C1 segment of cervical spinal cord (tissue), 14 donors: ENCODE measurements at regions not wholly inside any gene's neighbourhood (a gene's known extent, or its start where the extent isn't known, plus 50 kb on each side); places are given as distances from the start of the nearest gene placed in this dataset.
"Not testable (repeated sequence)": the region's sequence is repeated elsewhere in the genome, so short reads cannot be mapped to it uniquely, and the experiment has no call there.

Experiments used
- DNase-seq, 14 donors: peaks; one replicate each; lab custom pipeline; 2025; lab: John Stamatoyannopoulos, UW

DNA sequence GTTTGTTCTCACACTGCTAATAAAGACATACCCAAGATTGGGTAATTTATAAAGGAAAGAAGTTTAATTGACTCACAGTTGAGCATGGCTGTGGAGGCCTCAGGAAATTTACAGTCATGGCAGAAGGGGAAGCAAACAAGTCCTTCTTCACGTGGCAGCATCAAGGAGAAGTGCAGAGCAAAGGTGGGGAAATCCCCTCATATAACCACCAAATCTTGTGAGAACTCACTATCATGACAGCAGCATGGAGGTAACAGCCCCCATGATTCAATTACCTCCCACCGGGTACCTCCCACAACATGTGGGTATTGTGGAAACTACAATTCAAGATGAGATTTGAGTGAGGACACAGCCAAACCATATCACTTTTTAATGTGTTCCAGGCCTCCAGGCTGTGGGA is 480.9 kb downstream of the PPARGC1A start:
- DNase-seq, result not testable (repeated sequence)

- DNase-seq, result no peak
Measured at GRCh38 chr4:23401572-23401971, 488.3 kb downstream of the PPARGC1A start.

- no peak for DNase-seq
Measured at GRCh38 chr4:23392860-23393458, 496.9 kb downstream of the PPARGC1A start.

- DNase-seq, result no peak
Measured at GRCh38 chr4:23390246-23390645, 499.6 kb downstream of the PPARGC1A start.

DNA sequence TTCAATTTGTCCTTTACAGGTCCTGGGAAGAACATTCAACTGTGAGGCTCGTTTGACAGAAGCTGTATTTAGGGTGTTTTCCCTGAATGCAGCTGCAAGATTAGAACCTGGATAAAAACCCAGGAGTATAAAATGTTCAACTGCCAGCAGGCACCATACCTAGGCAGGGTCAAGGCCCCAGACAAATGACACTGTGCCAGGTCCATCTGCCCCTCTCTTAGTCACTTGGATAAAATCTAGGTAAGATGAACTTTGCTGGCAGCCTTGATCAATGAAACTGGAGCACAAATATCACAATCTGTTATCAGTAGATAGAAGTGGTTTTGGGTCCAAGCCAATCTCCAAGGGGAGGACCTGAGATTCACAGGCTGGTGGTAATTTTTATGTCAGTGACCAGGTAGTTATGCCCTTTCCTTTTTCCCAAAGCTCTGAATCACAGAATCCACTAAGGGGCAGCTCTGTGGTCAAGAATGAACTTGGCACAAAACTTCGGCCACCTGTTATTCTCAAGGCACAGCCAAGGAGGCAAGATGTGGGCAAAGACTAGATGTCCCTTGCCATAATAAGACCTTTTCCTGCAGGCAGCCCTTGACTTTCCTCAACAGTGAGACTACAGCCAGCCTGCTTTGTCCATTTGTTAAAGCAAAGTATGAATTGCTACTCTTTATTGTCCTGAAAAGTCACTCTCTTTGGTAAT is 501.0 kb downstream of the PPARGC1A start:
- DNase-seq, result no peak

GRCh38 chr4:23388255-23388654 is 501.6 kb downstream of the PPARGC1A start:
- DNase-seq, result no peak

DNA sequence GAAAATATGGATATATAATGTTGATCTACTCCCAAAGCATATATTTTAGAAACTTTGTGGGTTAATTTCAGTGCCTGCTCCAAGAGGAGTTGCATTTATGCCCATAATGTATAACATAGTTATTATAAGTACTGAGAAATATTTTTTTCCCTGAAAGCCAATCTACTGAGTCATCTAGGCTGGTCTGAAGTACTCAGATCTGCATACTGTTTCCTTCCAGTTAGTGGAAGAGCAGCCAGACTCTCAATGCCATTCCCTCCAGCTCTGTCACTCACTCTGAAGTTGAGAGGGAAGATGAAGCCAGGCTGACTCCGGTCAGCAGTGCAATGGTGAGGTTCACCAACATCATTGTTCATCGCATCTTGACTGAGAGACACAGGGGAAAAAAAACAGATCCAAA is 505.1 kb downstream of the PPARGC1A start:
- no peak for DNase-seq

GRCh38 chr4:23382879-23383278 is 507.0 kb downstream of the PPARGC1A start:
- no peak for DNase-seq

DNA sequence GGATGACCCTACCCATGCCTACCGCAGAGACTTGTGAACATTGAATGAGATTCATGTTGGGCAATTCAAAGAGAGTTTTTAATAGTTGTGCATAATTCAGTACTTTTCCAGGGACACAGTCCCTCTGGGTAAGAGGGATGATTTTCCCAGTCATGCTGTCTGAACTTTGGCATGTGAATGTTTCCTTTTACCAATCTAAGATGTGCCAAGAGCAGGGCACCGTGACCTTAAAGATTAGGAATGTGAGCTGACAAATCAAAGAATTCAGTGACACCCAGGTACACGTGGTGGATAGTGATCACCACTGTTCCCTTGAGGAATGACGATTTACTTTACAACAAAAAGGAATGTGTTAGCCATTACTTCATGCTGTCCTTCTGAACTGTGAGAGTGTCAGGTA is 515.6 kb downstream of the PPARGC1A start:
- DNase-seq, result no peak

GRCh38 chr4:23373261-23373660 is 516.6 kb downstream of the PPARGC1A start:
- DNase-seq, result no peak

GRCh38 chr4:23371533-23371932 is 518.3 kb downstream of the PPARGC1A start:
- DNase-seq, result no peak

GRCh38 chr4:23369331-23369730 is 520.5 kb downstream of the PPARGC1A start:
- no peak for DNase-seq

GRCh38 chr4:23368081-23368697 is 521.7 kb downstream of the PPARGC1A start:
- no peak for DNase-seq

DNA sequence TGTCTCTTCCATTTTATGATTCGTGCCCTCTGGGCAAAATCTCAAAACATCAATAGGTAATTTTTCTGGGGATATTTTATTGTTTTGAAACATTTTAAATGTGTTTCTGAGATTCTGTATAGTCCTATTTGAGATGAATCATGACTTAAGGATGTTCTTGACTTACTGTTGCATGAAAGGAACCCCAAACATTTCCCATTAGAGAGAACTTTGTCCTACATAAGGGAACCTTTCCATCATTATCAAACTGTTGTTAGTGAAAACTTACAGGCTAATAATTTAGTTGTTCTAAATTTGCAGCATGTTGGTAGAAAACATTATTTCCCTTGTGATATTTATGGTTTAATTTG is 523.3 kb downstream of the PPARGC1A start:
- no peak for DNase-seq

- no peak for DNase-seq
Measured at GRCh38 chr4:23365871-23366556, 523.8 kb downstream of the PPARGC1A start.

- DNase-seq, result no peak
Measured at GRCh38 chr4:23365086-23365485, 524.8 kb downstream of the PPARGC1A start.

GRCh38 chr4:23364167-23364566 is 525.7 kb downstream of the PPARGC1A start:
- DNase-seq, result no peak

- no peak for DNase-seq
Measured at GRCh38 chr4:23361453-23361852, 528.4 kb downstream of the PPARGC1A start.

- DNase-seq, result no peak
Measured at GRCh38 chr4:23360718-23361117, 529.1 kb downstream of the PPARGC1A start.

GRCh38 chr4:23355258-23355657 is 534.6 kb downstream of the PPARGC1A start:
- no peak for DNase-seq

GRCh38 chr4:23353200-23353599 is 536.6 kb downstream of the PPARGC1A start:
- DNase-seq, result no peak

- no peak for DNase-seq
Measured at GRCh38 chr4:23348789-23349498, 540.9 kb downstream of the PPARGC1A start.
